Colonic mucosa (tissue), 4 donors: ENCODE measurements at regions not wholly inside any gene's neighbourhood (a gene's known extent, or its start where the extent isn't known, plus 50 kb on each side); places are given as distances from the start of the nearest gene placed in this dataset.

ENCODE experiments used
- DNase-seq: peaks from one replicate; pipeline ENCODE4 v3.0.0-alpha.2; 2020
- H3K27ac ChIP-seq: fragments of 200-600 bp; one replicate; pipeline ENCODE4 v1.8.0; 2021
- H3K27me3 ChIP-seq: fragments of 200-600 bp; one replicate; pipeline ENCODE4 v1.8.0; 2021
- H3K36me3 ChIP-seq: fragments of 200-600 bp; one replicate; pipeline ENCODE4 v1.8.0; 2021
- H3K4me1 ChIP-seq: fragments of 200-600 bp; one replicate; pipeline ENCODE4 v1.8.0; 2021; ENCODE audit warnings: mild to moderate bottlenecking
- H3K4me3 ChIP-seq: fragments of 200-600 bp; one replicate; pipeline ENCODE4 v1.8.0; 2021
- H3K9ac ChIP-seq, 2 donors: one replicate each; pipeline ENCODE4 v1.7.0; 2013; ENCODE audit warnings: control low read depth in 2 of 2, low read depth in 2 of 2, low read length in 2 of 2
- H3K9me3 ChIP-seq: fragments of 200-600 bp; one replicate; pipeline ENCODE4 v1.8.0; 2021
- intact Hi-C: fragments of 100-400 bp; cut with DNase I; formaldehyde crosslinking; loops from one replicate; pipeline ENCODE4 v1.14.1; 2022
- TF ChIP-seq, protein P1 (sequence below): fragments of 200-600 bp; IDR thresholded peaks from one replicate; pipeline ENCODE4 v1.8.0; 2022; ENCODE audit warnings: antibody characterized with exemption, mild to moderate bottlenecking
- donor health status: healthy.
- donor health status: DM: no; HTN: no; CAD: no.
- donor health status: DM: no; HTN: no; CAD: no.

DNA sequence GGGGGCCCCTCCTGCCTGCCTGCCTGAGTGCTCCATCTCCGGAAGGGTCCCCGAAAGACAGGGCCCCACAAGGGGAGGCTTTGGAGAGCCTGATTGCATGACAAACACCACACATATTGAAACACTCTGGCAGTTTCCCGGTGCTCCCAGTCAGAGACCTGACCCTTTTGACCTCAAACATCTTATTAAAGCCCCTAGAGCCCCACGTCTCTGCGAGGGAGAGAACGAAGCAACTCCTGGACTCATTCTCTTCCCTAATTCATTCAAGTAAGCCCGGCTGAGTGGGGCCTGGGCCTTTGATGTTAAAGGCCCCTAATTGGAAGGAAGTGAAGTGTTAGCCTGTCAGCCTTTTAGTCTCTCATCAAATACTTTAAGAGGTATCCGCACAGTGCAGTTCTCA is 335.6 kb downstream of the CYRIA start:
- Histone ChIP-seq H3K36me3 (no peaks in the 10 kb centered on the region), H3K27me3 (no peaks in the 10 kb centered on the region), H3K9ac (no peak overlapping the region), H3K4me1 (no peaks in the 10 kb centered on the region), H3K9me3 (no peaks in the 10 kb centered on the region), H3K27ac (no peak overlapping the region), H3K4me3 (no peak overlapping the region)
- TF ChIP-seq, protein P1, sequence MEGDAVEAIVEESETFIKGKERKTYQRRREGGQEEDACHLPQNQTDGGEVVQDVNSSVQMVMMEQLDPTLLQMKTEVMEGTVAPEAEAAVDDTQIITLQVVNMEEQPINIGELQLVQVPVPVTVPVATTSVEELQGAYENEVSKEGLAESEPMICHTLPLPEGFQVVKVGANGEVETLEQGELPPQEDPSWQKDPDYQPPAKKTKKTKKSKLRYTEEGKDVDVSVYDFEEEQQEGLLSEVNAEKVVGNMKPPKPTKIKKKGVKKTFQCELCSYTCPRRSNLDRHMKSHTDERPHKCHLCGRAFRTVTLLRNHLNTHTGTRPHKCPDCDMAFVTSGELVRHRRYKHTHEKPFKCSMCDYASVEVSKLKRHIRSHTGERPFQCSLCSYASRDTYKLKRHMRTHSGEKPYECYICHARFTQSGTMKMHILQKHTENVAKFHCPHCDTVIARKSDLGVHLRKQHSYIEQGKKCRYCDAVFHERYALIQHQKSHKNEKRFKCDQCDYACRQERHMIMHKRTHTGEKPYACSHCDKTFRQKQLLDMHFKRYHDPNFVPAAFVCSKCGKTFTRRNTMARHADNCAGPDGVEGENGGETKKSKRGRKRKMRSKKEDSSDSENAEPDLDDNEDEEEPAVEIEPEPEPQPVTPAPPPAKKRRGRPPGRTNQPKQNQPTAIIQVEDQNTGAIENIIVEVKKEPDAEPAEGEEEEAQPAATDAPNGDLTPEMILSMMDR = no peak
- intact Hi-C loops = no loop called here
- DNase-seq = no peak

DNA sequence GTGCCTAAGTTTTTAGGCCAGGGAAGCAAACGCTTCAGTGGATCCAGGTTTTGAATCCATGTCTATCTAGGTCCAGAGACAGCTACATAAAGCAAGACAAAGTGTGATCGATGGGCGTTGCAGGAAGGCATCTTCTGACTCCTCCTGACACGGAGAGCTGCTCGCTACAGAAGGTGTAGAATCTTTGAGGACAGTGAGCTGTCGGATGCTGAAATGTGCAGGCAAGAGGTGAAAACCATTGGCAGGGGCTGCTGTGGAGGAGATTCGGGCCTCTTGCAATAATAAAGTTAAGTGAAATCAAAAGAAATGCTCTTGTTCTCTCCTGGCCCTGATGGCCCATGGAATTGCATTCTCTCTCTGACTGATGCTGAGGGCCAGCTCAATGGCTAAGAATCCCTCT is 336.2 kb downstream of the CYRIA start:
- TF ChIP-seq, protein P1 = no peak
- DNase-seq = no peak
- Histone ChIP-seq H3K27me3 (no peaks in the 10 kb centered on the region), H3K4me1 (no peaks in the 10 kb centered on the region), H3K27ac (no peak overlapping the region), H3K4me3 (no peak overlapping the region), H3K36me3 (no peaks in the 10 kb centered on the region), H3K9me3 (no peaks in the 10 kb centered on the region), H3K9ac (no peak overlapping the region)
- intact Hi-C loops = no loop called here

DNA sequence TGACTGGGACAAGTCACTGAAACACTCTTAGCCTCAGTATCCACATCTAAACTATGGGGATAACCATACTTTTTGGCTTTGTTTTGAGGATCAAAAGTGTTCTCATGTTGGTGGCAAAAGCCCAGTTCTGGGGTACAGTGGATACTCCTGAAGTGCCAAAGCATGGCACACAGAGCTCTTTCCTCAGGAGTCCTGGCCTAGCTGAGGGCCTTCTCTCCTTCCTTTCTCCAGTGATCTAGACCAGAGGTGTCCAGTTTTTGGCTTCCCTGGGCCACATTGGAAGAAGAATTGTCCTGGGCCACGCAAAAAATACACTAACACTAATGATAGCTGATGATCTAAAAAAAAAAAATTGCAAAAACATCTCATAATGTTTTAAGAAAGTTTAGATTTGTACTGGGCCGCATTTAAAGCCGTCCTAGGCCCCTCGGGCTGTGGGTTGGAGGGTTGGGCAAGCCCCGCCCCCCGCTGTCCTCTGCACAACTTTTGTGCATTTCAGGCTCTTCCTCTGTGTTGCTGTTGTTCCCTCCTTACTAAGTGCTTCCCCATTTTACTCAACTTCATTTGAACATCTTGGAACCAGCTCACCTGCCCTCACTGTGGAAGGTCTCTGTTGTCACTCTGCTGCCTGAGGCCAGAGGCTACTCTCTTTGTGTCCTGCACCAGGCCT is 337.0 kb downstream of the CYRIA start:
- intact Hi-C loops = no loop called here
- Histone ChIP-seq H3K4me3 (no peak overlapping the region), H3K27ac (no peak overlapping the region), H3K27me3 (no peaks in the 10 kb centered on the region), H3K9me3 (no peaks in the 10 kb centered on the region), H3K4me1 (no peaks in the 10 kb centered on the region), H3K9ac (no peak overlapping the region), H3K36me3 (no peaks in the 10 kb centered on the region)
- TF ChIP-seq, protein P1 = no peak
- DNase-seq = no peak

DNA sequence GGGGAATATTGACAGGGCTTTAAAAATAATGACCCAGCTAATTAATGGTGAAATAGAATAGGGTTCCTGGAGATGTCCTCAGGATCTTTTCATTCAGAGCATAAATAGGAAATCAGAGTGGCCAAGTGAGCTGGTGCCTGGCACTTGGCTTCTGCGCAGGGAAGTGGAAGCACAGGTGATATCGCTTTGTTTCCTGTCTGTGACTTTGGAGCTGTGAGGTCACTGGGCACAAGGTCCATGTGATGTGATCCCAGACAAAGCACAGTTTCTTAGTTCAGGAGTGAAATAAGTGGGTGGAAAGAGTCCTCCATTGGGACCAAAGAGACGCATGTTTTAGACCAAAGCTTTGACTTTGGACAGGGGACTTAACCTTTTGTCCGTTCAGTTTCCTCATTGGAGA is 338.3 kb downstream of the CYRIA start:
- TF ChIP-seq, protein P1 = no peak
- Histone ChIP-seq H3K27ac (no peak overlapping the region), H3K9me3 (no peaks in the 10 kb centered on the region), H3K36me3 (no peaks in the 10 kb centered on the region), H3K4me1 (no peaks in the 10 kb centered on the region), H3K4me3 (no peak overlapping the region), H3K9ac (no peak overlapping the region), H3K27me3 (no peaks in the 10 kb centered on the region)
- intact Hi-C loops = no loop called here
- no peak for DNase-seq

DNA sequence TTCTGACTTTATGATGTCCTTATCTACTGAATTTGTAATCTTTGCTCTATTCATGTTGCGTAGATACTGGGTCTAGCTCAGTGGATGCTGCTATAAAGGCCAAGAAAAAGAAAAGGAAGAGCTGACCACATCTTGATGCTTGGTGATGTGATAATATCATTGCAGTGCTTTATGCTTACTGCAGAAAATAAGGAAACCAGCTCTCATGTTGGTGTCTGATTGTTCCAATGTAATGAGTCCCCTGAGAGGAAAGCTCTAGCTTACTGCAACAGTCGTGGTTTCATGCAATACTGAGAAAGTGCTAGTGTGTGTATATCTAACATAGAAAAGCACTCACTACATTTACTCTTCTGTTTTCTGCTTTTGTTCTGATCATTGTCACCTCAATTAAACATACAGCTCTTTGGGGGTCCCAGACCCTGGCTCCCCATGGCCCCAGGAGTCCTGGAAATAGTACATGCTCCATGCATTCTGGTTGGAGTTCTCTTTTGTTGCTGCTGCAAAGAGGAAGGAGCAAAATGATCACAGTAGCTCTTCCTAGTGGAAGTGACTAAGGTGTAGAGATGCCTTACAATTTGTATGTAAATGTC is 338.8 kb downstream of the CYRIA start:
- H3K36me3 ChIP-seq = no peaks in the 10 kb centered on the region
- no peaks in the 10 kb centered on the region for H3K27me3 ChIP-seq
- H3K4me1 ChIP-seq = no peaks in the 10 kb centered on the region
- no peak overlapping the region for H3K27ac ChIP-seq
- intact Hi-C loops = no loop called here
- no peak for DNase-seq
- H3K9me3 ChIP-seq = no peaks in the 10 kb centered on the region
- no peak overlapping the region for H3K4me3 ChIP-seq
- no peak overlapping the region for H3K9ac ChIP-seq
- TF ChIP-seq, protein P1 = no peak
